A673 (cell line): ENCODE measurements at regions not wholly inside any gene's neighbourhood (a gene's known extent, or its start where the extent isn't known, plus 50 kb on each side); places are given as distances from the start of the nearest gene placed in this dataset.

Experiments used
- CTCF ChIP-seq: fragments of 300-800, 200-600 bp; sonication (generic); conservative IDR thresholded peaks from 2 replicates; pipeline ENCODE4 v1.5.1; 2017; ENCODE audit warnings: low read depth, mild to moderate bottlenecking, antibody characterized with exemption, low read length, moderate library complexity, mixed read lengths
- EZH2 ChIP-seq: fragments of 200-600 bp; sonication (generic); IDR thresholded peaks from 2 replicates; pipeline ENCODE4 v1.6.1; 2017; ENCODE audit warnings: borderline replicate concordance, low read depth, mild to moderate bottlenecking, mixed read lengths, antibody characterized with exemption, low read length; ENCODE audit not compliant: poor library complexity, severe bottlenecking

- TF ChIP-seq CTCF, result no peak
- no peak for TF ChIP-seq EZH2
Measured at GRCh38 chr11:81159900-81160299, 1573.8 kb downstream of the FAM181B start.
